Esophagus muscularis mucosa (tissue), 4 donors: ENCODE measurements at regions not wholly inside any gene's neighbourhood (a gene's known extent, or its start where the extent isn't known, plus 50 kb on each side); places are given as distances from the start of the nearest gene placed in this dataset.

Source experiments
- EP300 ChIP-seq: sonication (generic); formaldehyde crosslinking; IDR thresholded peaks from one replicate; pipeline ENCODE4 v1.6.1; 2017; ENCODE audit warnings: antibody characterized with exemption
- POLR2A ChIP-seq: fragments of 450-650 bp; IDR thresholded peaks from one replicate; pipeline ENCODE4 v1.6.1; 2017; ENCODE audit warnings: antibody characterized with exemption, moderate library complexity, mild to moderate bottlenecking, low read depth
- POLR2AphosphoS5 ChIP-seq, 2 donors: sonication (generic); formaldehyde crosslinking; IDR thresholded peaks; one replicate each; pipeline ENCODE4 v1.6.1; 2017; ENCODE audit warnings: antibody characterized with exemption in 2 of 2
- TF ChIP-seq, protein P1 (sequence below), 3 experiments: fragments of 200-600 bp in 2 of 3; fragments of 450-650 bp in 1 of 3; sonication (generic) in 2 of 3; IDR thresholded peaks; one replicate each; pipeline ENCODE4 v1.5.1; 2017 to 2019; ENCODE audit warnings: antibody characterized with exemption in 3 of 3, mild to moderate bottlenecking in 2 of 3, moderate library complexity in 1 of 3

DNA sequence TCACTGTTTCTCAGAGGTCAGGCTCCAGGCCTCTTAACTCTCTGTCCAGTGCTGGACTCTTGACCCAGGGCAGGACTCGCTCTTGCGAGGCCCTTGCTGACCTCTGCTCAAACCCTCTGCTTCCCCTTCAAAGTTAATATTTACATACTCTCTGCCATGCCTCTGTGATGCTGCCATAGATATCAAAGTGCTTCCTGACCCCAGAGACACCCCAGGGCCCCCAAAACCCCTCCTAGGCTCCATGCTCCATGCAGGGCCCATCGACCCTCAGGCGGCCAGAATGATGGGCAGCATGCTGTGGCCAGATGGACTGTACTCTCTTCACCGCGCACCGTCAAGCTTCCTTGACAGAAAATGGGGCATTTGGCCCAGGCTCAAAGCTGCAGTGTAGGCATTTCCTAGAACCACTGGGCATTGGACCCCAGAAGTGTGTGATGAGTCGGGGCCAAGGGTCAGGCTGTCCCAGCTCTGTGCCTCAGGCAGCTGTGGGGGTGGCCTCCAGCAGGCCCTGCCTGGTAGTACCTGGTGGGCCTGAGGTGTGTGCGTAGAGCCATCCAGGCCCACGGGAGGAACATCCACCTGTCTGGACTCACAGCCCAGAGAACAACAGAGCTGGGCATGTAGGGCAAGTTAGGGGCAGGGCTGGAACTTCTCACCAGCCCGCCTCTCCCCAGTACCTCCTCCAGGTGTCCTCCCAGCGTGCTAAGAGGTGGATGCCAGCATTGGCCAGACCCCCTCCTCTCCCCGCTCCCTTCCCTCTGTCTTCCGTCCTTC, 142.8 kb downstream of the VEGFA start:
- TF ChIP-seq, protein P1, sequence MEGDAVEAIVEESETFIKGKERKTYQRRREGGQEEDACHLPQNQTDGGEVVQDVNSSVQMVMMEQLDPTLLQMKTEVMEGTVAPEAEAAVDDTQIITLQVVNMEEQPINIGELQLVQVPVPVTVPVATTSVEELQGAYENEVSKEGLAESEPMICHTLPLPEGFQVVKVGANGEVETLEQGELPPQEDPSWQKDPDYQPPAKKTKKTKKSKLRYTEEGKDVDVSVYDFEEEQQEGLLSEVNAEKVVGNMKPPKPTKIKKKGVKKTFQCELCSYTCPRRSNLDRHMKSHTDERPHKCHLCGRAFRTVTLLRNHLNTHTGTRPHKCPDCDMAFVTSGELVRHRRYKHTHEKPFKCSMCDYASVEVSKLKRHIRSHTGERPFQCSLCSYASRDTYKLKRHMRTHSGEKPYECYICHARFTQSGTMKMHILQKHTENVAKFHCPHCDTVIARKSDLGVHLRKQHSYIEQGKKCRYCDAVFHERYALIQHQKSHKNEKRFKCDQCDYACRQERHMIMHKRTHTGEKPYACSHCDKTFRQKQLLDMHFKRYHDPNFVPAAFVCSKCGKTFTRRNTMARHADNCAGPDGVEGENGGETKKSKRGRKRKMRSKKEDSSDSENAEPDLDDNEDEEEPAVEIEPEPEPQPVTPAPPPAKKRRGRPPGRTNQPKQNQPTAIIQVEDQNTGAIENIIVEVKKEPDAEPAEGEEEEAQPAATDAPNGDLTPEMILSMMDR (IDR thresholded peaks at IDR 0.05): no peak
- TF ChIP-seq POLR2AphosphoS5 (IDR thresholded peaks at IDR 0.05) (no peak), EP300 (no peak), POLR2A (no peak)
